Stimulated activated CD4-positive, alpha-beta T cell treated with anti-CD3 and anti-CD28 coated beads, Interleukin-2, amount 100 ng/mL, for 48 hours (primary cell): ENCODE measurements at regions not wholly inside any gene's neighbourhood (a gene's known extent, or its start where the extent isn't known, plus 50 kb on each side); places are given as distances from the start of the nearest gene placed in this dataset.

Experiments used
- DNase-seq, 2 donors: peaks; one replicate each; pipeline ENCODE4 v3.0.0-alpha.2; 2020

DNA sequence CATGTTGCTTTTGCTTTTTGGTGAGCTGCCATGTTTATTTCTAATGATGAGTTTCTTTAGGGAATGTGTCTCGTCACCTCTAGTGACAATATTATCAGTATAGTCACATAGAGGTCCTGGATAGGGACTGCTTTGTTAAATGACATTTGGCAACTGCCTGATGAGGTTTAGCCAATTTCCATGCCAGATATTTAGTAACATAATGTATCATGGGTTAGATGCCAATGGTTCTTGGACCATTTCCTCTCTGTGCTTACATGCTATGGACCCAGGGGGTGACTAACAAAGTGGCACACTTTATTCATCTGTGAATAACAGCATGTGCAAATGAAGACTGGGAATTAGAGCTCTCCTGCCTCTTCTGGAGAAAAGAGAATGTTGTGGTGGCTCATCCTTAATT is 56.2 kb upstream of the RAB27B start:
- no peak for DNase-seq

DNA sequence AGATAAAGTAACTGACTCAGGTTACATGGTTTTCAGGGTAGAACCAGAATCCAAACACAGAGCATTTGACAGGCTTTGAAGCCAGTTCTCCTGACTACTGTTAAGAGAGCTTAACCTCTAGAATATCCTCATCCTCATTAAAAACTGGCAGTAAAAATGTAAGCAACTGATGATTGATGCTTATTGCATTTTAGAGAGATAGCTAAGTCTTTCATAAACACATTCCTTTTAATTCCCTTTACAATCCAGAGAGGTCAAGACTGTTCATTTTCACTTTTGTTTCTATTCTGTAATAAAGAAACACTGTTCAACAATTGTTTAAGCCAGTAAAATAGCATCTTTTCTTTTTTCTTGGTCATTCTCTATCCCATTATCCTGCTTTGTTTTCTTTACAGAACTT is 53.9 kb upstream of the RAB27B start:
- no peak for DNase-seq

DNA sequence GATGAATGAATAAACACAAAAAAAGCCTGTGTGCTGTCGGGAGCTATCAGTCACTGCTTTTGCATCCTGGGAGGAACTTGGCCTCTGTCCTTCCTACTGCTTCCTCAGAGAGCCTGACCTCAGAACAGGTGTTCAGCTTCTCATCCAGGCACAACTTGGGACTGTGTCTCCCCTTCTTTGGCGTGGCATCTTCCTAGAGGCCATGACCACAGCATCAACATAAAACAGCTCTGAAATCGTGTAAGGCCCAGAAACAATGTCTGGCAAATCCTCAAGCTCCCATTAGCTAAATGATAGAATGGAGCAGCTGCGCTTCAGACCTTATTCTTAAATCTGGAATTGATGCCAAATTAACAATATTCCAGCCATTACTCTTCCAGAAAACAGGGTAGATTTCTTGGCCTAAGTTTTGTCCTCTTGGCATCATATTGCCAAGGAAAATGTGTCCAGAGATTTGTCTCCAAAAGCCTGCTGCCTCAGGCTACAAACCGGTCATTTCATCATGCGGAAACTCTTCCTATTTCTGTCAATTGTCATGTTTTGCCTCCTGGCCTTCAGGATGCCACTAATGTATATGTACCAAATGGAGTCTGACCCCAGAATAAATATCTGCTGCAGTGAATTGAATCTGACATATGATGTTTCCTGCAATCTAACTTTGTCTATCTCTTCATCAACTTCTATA is 53.2 kb upstream of the RAB27B start:
- DNase-seq: no peak

DNA sequence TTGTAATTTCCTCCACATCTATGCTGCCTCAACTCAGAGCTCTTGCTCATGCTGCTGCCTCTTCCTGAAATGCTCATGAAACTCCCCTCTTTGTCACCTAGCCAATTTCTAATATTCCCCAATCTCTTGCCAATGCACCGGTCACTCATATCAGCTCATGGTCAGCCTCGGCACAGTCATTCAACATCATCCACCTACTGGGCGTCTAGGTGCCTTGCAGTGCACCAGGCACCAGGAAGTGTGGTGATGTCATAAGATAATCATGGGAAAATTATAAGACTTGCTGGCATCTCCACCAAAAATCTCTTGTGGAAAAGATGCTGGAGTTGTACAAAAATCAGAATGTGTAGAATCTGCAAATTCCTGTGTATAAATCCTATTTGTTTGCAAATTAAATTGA is 52.6 kb upstream of the RAB27B start:
- no peak for DNase-seq

DNA sequence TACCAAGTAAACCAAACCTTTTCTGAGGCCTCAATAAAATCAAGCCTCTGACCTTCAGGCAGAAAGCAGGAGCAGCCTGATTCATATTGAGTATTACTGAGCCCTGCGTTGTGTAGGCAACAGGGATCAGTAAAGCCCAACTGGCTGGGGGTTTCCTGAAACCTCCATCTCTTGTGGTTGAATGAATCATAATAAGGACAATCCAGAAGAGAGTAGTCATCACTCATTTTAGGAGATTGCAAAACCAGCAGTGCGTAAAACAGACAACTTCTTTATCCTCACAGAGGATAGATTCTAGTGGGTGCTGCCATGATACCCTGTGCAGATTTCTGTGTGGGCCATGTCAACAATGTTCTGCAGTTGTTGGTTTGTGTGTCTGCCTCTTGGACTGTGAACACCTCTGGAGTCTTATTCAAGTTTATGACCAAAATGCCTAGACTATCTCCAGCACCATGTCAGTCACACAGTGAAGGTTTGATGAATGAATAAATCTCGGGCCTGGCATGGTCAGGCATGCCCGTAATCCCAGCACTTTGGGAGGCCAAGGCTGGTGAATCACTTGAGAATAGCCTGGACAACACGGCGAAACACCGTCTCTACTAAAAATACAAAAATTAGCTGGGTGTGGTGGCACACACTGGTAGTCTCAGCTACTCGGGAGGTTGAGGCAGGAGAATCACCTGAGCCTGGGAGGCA is 51.8 kb upstream of the RAB27B start:
- DNase-seq: peak; percentile 4 to 14

DNA sequence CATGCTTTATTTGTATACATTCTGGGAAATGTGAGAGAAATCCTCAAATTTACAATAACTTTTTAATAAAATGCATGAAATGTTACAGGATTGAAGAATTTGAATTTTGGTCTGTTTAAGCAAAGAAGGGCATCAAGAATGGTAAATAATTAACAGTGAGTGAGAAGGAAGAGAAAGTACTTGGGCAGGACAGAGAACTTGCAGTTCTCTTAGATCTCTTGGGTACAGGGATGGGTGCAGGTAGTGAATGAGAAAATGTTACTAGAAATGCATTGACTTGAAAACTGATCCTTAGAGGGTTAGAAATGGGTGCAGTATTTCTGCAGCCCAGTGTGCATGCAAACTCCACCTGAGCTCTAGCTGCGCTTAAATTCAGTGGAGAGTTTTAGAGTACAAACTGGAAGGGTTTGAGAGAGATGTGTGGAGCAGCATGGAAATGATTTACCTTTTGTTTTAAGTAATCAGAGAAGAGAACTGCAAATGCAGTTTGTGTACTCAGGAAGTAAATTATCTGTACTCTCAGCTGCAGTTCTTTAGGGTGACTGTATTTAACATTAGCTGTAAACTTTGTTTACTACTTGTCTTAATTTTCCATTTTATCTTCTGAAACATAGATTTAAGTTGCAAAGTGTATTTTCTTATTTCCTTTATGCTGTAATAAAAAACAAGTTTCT is 51.0 kb upstream of the RAB27B start:
- DNase-seq: no peak

DNA sequence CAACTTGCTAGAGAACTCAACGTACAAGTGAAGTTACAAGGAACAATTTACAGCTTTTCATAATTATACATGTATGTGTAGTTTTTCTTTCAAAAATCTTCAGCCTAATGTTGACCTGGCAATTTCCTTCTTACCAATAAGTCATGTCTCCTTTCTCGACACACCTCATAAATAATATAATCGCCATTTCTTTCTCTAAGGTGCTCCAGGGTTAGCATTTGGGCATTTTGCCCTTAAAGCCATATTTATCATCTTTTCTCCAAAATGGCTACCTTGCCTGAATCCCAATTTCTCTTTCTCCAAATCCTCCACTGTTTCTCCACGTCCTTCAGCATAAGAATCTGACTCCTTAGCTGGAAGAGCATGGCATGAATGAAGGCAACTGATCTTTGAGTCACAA is 50.3 kb upstream of the RAB27B start:
- DNase-seq: no peak
